PFSK-1 (cell line): ENCODE measurements at regions not wholly inside any gene's neighbourhood (a gene's known extent, or its start where the extent isn't known, plus 50 kb on each side); places are given as distances from the start of the nearest gene placed in this dataset.

Source experiments
- FOXP2 ChIP-seq: optimal IDR thresholded peaks from 2 replicates; pipeline ENCODE3; 2011; ENCODE audit warnings: borderline replicate concordance, control low read depth, inconsistent platforms; ENCODE audit not compliant: insufficient read depth; ENCODE audit errors: extremely low read length, extremely low read depth
- POLR2AphosphoS5 ChIP-seq: IDR thresholded peaks from 2 replicates; pipeline ENCODE4 v1.6.1; 2012; ENCODE audit warnings: low read depth, mild to moderate bottlenecking, control low read depth, low read length, moderate library complexity
- REST ChIP-seq, 2 experiments: IDR thresholded peaks; 2 replicates each; pipeline versions ENCODE4 v1.6.1 to v1.8.0; 2011 to 2012; ENCODE audit warnings: low read depth in 2 of 2, low read length in 2 of 2, control low read depth in 1 of 2, inconsistent platforms in 1 of 2, mild to moderate bottlenecking in 1 of 2, moderate library complexity in 1 of 2; ENCODE audit not compliant: insufficient read depth in 1 of 2
- SIN3A ChIP-seq: IDR thresholded peaks from 2 replicates; pipeline ENCODE4 v1.6.1; 2012; ENCODE audit warnings: mild to moderate bottlenecking, low read length, moderate library complexity, borderline replicate concordance; ENCODE audit not compliant: insufficient read depth
- TAF1 ChIP-seq: IDR thresholded peaks from 2 replicates; pipeline ENCODE4 v1.6.1; 2012; ENCODE audit warnings: low read length, control low read depth, borderline replicate concordance; ENCODE audit not compliant: insufficient read depth

GRCh38 chr10:121102706-121103105, 251.5 kb downstream of the WDR11 start:
- TF ChIP-seq FOXP2 (no peak), TAF1 (no peak), POLR2AphosphoS5 (no peak), SIN3A (no peak), REST (IDR thresholded peaks at IDR 0.05; ENCODE audit: insufficient read depth in 1 of 2, low read depth in 2 of 2, low read length in 2 of 2) (no peak)

- TF ChIP-seq TAF1 (no peak), POLR2AphosphoS5 (no peak), FOXP2 (no peak), SIN3A (no peak), REST (IDR thresholded peaks at IDR 0.05; ENCODE audit: insufficient read depth in 1 of 2, low read depth in 2 of 2, low read length in 2 of 2) (no peak)
Observed at GRCh38 chr10:121104476-121105111, 253.4 kb downstream of the WDR11 start.

GRCh38 chr10:121106611-121107010, 255.4 kb downstream of the WDR11 start:
- no peak for TF ChIP-seq SIN3A
- no peak for TF ChIP-seq FOXP2
- TF ChIP-seq TAF1: no peak
- TF ChIP-seq REST (IDR thresholded peaks at IDR 0.05; ENCODE audit: insufficient read depth in 1 of 2, low read depth in 2 of 2, low read length in 2 of 2): no peak
- no peak for TF ChIP-seq POLR2AphosphoS5

- TF ChIP-seq TAF1 (no peak), SIN3A (no peak), POLR2AphosphoS5 (no peak), FOXP2 (no peak), REST (IDR thresholded peaks at IDR 0.05; ENCODE audit: insufficient read depth in 1 of 2, low read depth in 2 of 2, low read length in 2 of 2) (no peak)
Observed at GRCh38 chr10:121108051-121108450, 256.9 kb downstream of the WDR11 start.
